ENCODE measurements at regions not wholly inside any gene's neighbourhood (a gene's known extent, or its start where the extent isn't known, plus 50 kb on each side); places are given as distances from the start of the nearest gene placed in this dataset.

- no peak for DNase-seq
Observed at GRCh38 chr15:58271410-58271809, 133.2 kb downstream of the AQP9 start.

- DNase-seq: no peak
Observed at GRCh38 chr15:58273104-58273503, 134.9 kb downstream of the AQP9 start.

- no peak for DNase-seq
Observed at GRCh38 chr15:58274885-58275284, 136.7 kb downstream of the AQP9 start.

GRCh38 chr15:58275785-58276184, 137.6 kb downstream of the AQP9 start:
- no peak for DNase-seq

GRCh38 chr15:58276924-58277323, 138.7 kb downstream of the AQP9 start:
- DNase-seq: no peak

- no peak for DNase-seq
Observed at GRCh38 chr15:58277333-58277732, 139.2 kb downstream of the AQP9 start.

GRCh38 chr15:58279106-58279505, 140.9 kb downstream of the AQP9 start:
- DNase-seq: no peak

GRCh38 chr15:58279654-58280053, 141.5 kb downstream of the AQP9 start:
- no peak for DNase-seq

- no peak for DNase-seq
Observed at GRCh38 chr15:58282060-58282708, 144.0 kb downstream of the AQP9 start.

- no peak for DNase-seq
Observed at GRCh38 chr15:58283302-58283701, 145.1 kb downstream of the AQP9 start.

- no peak for DNase-seq
Observed at GRCh38 chr15:58284293-58284692, 146.1 kb downstream of the AQP9 start.

GRCh38 chr15:58285212-58285920, 146.4 kb upstream of the LIPC start:
- no peak for DNase-seq

GRCh38 chr15:58285921-58286278, 145.9 kb upstream of the LIPC start:
- DNase-seq: no peak

- no peak for DNase-seq
Observed at GRCh38 chr15:58286523-58286922, 145.3 kb upstream of the LIPC start.

GRCh38 chr15:58287891-58288290, 143.9 kb upstream of the LIPC start:
- DNase-seq: no peak

- DNase-seq: no peak
Observed at GRCh38 chr15:58288592-58288991, 143.2 kb upstream of the LIPC start.

GRCh38 chr15:58291848-58292247, 139.9 kb upstream of the LIPC start:
- no peak for DNase-seq

GRCh38 chr15:58292751-58293175, 139.0 kb upstream of the LIPC start:
- no peak for DNase-seq

- no peak for DNase-seq
Observed at GRCh38 chr15:58293622-58294550, 137.9 kb upstream of the LIPC start.

GRCh38 chr15:58294681-58295254, 137.0 kb upstream of the LIPC start:
- no peak for DNase-seq

- DNase-seq: no peak
Observed at GRCh38 chr15:58295637-58296215, 136.1 kb upstream of the LIPC start.

- DNase-seq: no peak
Observed at GRCh38 chr15:58296276-58296675, 135.5 kb upstream of the LIPC start.

- no peak for DNase-seq
Observed at GRCh38 chr15:58297639-58298038, 134.2 kb upstream of the LIPC start.

Measured in SHP77 (cell line).